Stimulated activated CD4-positive, alpha-beta T cell treated with anti-CD3 and anti-CD28 coated beads, Interleukin-12 subunit alpha, Interleukin-12 subunit beta, amount 100 ng/mL, for 48 hours (primary cell): ENCODE measurements at regions not wholly inside any gene's neighbourhood (a gene's known extent, or its start where the extent isn't known, plus 50 kb on each side); places are given as distances from the start of the nearest gene placed in this dataset.

Experiments used
- DNase-seq, 3 donors: peaks; one replicate each; pipeline ENCODE4 v3.0.0-alpha.2; 2020; ENCODE audit warnings: low read depth in 2 of 3, low spot score in 1 of 3

DNA sequence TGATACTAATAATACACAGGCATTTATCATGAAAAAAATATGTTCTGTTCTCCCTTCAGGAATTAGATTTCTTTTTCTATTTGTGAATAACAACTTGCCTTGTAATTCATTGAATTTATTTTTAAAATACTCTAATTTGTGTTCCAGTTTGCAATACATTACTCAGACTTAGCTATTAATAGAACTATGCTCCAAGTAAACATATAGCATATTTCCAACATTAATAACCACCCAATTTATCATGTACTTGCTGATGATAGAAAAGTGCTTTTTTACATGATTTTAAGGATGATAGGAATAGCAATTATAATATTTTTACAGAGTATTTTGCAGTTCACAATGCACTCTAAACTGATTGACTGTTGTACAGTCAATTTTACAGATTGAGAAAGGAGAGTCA is 338.8 kb upstream of the SEMA3D start:
- no peak for DNase-seq

DNA sequence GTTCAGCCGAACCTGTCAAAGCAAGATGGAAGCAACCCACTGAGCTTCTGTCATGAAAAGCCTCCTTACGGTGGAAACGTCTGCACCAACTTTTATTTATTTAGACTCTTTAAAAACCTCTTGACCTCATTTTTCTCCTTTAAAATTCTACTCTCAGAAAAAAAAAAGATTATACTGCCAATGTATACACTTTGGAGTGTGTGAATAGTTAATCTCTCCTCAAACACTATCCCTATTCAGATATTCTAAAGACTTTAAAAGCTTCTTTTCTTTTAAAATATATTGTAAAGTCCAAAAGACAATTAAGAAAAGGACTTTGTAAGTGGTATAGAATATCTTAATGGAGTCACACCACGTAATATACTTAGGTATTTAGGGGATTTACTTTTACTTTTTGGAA is 335.2 kb upstream of the SEMA3D start:
- no peak for DNase-seq

DNA sequence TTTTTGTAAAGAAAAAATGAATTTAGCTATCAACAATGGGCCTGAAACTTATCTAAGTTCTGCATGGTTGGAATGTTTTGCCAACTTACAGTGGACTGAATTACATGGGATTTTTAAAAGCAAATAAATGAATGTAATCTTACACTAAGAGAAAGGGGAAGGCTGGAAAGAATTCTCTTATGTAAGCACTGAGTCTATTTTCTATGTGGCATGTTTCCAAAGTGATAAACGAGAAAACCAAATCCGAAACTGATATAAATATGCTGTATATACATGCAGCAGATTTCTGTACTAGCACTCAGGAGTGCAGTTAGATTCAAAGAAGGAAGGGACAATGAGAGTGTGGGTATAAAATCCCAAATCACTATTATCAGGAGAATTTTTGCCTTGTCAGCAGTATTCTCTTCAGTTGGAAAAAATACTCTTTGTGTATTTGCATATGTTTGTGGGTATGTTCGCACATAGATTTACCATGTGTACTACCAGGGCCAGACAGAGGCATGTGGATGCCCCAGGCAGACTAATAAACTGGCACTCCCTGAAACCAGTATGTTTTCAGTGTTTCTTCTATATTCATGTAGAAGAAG is 334.3 kb upstream of the SEMA3D start:
- no peak for DNase-seq

DNA sequence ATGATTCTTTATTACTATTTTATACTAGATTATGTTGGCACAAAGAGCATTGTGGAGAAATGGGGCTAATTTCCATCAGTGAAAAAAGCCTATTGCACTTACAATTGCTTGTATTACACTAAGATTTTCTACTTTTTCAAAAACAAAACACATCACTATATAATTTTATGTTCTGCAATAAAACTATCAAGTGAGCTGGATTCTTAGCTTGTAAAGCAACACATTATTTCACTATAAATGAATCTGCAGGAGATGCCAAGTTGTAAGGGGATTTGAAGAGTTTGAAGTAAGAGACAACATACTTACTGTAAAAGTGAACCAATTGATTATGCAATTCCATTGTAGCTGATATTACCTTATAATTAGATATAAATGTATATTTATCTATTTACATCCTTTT is 333.3 kb upstream of the SEMA3D start:
- DNase-seq = no peak

DNA sequence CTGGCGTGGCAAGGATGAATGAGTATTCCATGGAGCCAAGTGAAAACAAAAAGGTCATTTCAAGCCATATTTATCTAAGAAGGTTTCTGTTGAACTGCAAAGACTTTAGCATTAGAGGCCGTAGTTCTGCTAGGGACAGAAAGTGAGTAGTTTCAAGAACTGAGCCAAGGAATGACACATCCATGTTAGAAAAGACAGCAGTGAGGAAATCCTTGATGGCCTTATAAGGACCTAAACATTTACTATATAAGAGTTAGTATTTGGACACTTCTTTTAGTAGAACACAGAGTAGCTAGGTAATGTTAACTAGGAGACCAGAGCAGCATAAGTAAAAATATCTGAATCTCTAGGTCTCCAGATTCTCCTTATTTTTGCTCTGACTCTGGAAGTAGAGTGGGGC is 329.8 kb upstream of the SEMA3D start:
- no peak for DNase-seq

DNA sequence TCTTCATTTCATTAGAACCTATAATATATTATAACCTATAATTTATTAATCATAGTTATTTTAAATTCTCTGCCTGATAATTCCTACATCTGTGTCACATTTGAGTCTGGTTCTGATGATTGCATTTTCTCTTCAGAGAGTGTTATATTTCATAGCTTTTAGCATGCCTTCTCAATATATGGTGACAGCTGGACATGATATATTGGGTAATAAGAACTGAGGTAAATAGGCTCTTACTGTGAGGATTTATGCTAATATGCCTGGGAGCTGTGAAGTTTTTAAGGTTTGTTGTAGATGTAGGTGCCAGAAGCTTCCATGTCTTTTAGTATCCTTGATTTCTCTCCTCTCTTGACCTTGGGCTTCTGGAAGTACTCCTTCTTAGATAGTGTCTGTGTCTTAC is 325.9 kb upstream of the SEMA3D start:
- DNase-seq = no peak

DNA sequence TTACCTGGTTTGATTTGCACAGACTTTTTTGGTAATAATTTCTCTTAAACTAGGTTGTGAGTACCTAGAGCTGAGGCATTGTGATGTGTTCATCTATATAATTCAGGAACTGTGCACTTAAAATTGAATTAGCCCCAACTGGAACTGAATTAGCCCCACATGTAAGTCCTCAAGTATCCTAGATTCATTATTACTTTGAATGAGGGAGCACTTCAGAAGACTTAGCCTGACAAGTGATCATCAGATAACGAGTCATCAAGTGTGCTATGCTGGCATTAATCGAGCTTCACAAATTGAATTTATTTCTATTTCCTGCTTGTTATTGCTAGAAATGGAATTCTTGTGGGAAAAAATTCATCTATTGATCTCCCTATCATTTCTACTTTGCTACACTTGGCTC is 323.4 kb upstream of the SEMA3D start:
- no peak for DNase-seq

DNA sequence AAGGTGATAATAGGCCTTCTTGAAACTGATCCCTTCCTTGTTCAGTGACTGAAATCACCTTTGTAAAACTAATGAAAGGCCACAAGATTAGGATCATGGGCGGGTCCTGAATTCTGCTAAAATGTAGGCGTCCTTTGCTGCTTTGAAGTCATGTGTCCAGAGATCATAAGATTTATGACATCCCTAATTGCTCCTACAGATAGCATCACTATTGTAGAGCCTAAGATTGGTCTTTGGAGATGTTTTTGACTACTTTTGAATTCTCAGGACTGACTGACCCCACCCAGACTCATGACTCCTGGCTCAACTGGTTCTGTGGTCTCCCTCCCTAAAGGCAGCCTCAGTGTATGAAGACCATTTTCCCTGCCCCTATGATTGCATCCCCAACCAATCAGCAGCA is 322.6 kb upstream of the SEMA3D start:
- DNase-seq = no peak

DNA sequence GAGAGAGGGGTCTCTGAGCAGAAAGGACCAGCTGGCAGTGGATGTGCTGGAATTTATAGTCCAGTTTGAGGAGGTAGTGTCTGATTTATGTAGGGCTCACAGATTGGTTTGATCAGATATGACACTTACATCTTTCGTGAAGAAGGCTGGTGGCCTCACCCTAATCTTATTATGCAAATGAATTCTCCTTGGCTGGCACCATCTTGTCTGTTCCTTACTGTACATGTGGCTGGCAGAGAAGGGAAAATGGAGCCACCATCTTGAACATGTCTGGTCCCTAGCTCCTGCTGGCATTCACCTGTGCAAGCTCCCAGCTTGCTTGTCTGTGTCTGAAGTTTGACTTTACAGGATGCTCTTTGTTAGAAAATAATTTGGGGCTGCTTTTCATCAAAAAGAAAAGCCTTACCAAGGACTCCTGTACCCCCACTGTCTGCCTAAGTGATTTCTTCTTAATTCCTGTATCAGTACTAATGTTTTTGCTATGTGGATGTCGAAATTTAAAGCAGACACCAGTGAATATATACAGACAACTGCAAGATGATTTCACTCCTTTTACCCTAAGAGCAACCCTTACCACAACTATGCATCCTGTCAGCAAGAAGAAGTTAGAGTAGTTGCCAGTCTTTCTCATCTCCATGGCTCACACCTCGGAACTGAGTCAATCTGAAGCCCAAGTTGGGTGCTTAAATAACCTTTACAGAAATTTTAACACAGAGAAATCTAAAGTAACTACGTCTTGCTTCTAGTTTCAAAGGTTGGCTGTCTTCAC is 322.0 kb upstream of the SEMA3D start:
- DNase-seq = no peak

DNA sequence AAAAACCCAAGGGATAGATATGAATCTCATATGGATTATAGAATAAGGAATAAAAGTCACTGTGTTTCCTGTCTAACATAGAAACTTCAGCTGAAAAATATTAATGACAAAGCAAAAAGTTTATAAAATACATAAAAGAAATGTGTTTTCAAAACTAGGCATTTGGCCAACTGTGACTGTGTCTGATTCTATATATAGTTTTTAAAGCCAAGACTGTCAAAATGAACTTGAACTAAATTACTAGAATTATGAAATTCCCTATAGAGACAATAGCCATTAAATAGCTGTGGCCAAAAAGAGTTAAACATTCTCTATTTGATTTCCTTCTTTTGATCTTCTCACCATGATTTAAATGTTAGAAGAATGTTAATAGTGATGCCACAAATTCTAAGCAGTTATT is 311.2 kb upstream of the SEMA3D start:
- no peak for DNase-seq

DNA sequence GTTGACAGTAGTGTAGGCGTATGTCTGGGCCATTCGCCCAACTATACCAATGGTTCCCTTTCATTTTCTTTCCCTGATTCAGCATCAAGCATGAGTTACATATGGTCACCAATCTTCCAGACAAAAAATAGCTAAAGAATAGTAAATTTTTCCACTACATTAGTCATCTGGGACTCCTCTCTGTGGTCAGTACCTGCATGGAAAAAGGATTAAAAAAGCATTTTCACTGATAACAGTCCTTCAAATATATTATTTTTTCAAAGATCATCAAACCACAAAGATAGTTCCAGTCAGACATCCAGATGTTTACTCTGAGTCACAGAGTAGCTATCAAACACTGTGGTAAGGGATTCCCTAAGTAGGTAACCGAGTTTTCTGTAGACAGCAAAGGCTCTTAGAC is 302.6 kb upstream of the SEMA3D start:
- DNase-seq = no peak

DNA sequence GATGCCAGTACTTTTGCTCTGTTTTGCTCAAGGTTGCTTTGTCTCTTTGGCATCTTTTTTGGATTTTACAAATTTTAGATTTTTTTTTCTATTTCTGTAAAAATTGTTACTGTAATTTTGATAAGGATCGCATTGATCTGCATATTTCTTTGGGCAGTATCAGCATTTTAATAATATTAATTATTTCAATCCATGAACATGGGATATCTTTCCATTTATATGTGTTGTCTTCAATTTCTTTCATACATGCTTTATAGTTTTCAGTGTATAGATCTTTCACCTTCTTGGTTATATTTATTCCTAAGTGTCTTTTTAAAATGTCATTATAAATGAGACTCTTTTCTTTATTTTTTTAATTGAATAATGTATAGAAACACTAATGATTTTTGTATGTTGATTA is 301.6 kb upstream of the SEMA3D start:
- DNase-seq = no peak

DNA sequence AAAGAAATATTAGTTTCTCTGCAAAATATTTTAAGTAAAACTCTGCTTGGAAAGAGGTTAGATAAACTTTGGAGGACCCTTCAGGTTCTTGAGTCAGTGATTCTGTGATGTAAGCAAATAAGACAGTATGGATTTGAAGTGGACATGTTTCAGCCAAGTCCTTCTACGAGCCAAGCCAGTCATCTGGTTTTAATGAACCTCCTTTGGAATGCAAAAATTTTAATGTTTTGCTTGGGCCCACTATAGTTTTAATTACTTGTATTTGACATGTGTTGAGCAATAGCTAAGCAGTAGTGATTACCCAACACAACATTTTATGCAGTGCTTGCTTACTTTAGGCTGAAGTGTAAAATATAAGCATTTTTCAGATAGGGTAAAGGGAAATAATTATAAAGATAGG is 296.3 kb upstream of the SEMA3D start:
- DNase-seq = no peak

DNA sequence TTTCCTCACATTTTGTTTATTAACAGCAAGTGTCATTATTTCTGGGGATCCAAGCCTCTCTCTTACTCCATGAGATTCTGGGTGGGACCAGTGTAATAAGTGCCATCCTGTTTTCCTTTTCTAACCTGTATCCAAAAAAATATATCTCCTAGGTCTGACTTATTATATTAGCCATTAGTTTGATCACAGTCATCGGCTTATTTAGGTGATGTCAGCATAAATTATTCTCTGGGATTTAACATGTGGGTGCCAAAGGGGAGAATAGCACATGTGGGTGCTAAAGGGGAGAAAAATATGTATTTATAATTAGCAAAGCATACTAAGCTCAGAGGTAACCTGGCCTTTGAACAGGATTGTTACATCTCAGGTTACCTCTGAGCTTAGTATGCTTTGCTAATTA is 293.8 kb upstream of the SEMA3D start:
- DNase-seq = no peak

DNA sequence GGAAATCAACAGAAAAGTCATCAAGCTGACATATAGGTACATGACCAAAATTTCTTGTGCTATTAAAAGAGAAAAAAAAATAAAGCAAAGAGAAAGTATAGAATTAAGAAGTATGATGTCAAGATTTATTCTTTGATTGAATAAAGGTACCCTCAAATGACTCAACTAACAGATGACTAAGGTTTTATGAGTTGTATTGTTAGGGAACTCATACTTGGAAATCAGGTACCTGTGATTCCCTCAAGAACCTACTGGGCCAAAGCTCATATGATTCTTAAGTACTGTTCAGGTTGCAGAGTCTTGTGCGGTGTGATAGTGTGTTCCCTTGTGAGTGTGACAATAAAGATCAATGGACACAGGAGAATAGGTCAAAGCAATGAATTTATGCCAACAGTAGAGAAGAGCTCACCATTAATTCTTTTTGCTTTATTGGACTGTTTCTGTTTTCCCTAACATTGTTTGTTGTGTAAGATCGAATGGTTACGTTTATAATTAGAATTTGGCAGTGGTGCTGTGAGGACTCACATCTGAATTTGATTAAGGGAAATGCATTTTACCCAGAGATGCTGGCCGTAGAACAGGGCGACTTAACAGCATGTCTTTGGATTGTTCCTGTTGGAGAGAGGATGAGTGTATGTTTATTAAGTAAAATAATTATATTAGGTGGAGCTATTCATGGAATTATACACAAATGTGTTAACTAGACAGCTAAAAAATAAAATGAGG is 293.2 kb upstream of the SEMA3D start:
- DNase-seq = no peak

DNA sequence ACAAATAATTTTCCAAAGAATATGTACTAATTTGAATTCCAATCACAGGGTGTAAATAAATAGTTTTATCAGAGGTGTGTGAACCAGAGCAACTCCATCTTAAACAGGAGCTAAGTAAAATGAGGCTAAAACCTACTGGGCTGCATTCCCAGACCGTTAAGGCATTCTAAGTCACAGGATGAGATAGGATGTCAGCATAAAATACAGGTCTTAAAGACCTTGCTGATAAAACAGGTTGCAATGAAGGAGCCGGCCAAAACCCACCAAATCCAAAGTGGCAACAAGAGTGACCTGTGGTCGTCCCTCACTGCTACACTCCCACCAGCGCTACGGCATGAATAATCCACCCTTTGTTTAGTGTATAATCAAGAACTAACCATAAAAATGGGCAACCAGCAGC is 291.7 kb upstream of the SEMA3D start:
- no peak for DNase-seq

DNA sequence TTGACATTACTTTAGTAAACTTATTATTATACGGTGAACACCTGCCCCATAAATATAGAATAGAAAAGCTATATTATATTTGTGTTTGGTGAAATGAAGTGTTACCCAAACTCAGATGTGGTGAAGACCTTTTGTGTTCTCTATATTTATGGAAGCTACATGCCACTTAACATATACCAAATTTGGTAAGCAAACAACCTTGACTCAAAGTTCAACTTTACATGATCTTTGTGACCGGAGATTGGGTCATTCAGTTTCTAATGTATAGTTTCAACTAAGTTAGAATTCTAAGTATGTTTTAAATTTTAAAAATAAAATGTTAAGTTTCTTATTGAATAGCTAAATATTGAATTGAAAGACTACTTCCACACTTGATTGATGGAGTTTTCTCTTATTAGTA is 288.6 kb upstream of the SEMA3D start:
- DNase-seq = no peak

DNA sequence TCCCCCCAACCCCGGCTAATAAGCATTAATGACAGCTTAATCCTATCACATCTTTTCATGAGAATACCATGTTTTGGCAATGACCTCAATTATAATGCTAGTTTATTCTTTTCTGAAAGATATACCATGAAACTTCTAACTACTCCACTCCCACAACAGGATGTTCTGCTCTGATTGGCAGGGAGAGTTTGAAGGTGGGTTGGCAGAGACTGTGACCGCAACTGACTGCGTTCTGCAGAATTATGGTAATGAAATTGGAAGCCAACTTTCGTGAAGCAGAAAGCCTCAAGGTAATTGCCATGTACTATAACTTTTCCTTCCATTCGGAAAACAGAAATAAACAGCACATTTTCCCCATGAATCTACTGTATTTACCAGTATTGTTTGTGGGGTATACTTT is 288.2 kb upstream of the SEMA3D start:
- DNase-seq = no peak

DNA sequence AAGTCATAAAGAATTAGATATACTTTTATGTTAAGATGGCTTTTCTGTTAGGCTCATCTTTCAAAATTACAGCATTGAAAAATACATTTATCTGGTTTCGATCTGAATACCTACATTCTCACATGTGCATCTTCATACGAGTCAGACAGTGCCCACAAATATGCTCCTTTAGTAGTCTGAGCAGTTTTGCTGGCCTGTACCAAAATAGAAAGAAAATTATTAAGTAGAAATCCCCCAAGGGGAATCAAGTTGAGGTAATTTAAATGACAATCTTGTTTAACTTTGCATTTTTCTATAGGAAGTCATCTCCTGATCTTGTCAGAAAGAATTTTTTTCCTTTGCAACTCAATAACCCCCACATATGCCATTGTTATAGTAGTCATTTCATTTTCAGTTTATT is 287.4 kb upstream of the SEMA3D start:
- no peak for DNase-seq

DNA sequence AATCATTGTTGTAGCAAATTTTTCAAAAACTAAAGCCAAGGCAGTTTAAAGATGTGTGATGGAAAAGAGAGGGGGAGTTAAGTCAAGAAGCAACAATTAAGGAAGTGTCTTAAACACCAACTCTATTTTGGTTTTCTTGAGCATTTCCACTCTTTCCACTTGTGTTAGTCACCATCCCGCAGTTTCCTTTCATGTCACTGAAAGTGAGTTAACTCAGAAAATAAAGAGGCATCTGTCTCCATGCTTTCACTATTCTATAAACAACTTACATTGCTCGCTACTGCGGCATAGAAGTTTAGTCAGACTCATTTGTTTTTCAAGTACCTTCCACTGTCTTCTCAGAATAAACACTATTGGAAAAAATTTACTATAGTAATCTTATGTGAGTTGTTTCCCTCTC is 284.9 kb upstream of the SEMA3D start:
- no peak for DNase-seq

DNA sequence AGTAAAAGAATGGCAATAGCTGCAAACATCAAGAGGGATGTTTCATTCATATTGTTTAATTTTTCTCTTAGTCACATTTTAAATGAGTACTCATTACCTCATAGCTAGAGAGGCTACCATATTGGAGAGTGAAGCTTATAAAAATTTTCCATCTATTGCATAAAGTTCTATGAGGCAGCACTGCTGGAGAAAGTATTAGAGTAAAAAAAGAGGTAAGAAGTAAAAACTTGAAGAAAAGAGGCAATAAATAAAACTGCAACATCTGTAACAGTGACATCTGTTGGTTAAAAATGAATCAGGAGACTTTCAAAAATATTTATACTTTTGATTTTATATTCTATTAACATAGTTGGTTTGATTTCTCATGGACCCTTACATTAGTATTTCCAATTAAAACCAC is 284.5 kb upstream of the SEMA3D start:
- DNase-seq = no peak

DNA sequence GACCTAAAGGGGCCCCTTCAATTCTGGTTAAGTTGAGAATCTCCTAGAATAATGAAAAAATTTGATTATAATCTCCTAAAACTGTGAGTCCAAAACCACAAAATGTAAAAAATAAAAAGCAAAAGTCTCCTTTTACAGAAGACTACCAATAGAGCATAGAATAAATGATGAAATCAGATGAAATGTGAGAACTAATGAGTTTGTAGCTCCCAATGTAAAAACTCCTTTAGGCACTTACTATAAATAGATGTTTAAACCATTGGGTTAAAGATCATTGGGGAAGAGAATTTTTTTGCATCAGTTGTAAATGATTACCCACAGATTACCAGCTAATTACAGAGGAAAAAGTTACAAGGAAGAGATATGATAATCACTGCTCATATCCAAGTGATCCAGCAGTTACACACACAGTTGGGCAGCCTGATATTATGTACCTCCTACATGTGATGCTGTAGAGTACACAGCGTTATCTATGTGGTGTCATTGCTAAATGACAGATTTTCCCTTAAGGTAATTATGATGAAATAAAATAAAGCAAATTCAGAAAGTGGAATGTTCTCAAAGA is 282.7 kb upstream of the SEMA3D start:
- no peak for DNase-seq
